ENCODE measurements at regions not wholly inside any gene's neighbourhood (a gene's known extent, or its start where the extent isn't known, plus 50 kb on each side); places are given as distances from the start of the nearest gene placed in this dataset.

- no peak overlapping the region for H3K4me2 ChIP-seq
- no peaks in the 10 kb centered on the region for H3K4me1 ChIP-seq (ENCODE audit: insufficient read depth)
- H3K27me3 ChIP-seq: no peaks in the 10 kb centered on the region
- DNase-seq (ENCODE audit: low spot score): no peak
- H4K20me1 ChIP-seq (ENCODE audit: insufficient read depth, poor library complexity, severe bottlenecking): no peaks in the 10 kb centered on the region
- H3K27ac ChIP-seq: no peak overlapping the region
- H3K79me2 ChIP-seq: no peaks in the 10 kb centered on the region
- H2AFZ ChIP-seq: no peak overlapping the region
- 70% methylated on average over 7 of the region's 7 CpGs for WGBS (ENCODE audit: low lambda C conversion rate, missing lambda C conversion rate)
- H3K9me3 ChIP-seq (ENCODE audit: low read depth): peaks cover 3% of the 10 kb centered on the region
- H3K9me2 ChIP-seq (replicated peaks; ENCODE audit: insufficient read depth): no peaks in the 10 kb centered on the region
- TF ChIP-seq EZH2 (IDR thresholded peaks at IDR 0.05; ENCODE audit: borderline replicate concordance): no peak
- TF ChIP-seq, protein P1, sequence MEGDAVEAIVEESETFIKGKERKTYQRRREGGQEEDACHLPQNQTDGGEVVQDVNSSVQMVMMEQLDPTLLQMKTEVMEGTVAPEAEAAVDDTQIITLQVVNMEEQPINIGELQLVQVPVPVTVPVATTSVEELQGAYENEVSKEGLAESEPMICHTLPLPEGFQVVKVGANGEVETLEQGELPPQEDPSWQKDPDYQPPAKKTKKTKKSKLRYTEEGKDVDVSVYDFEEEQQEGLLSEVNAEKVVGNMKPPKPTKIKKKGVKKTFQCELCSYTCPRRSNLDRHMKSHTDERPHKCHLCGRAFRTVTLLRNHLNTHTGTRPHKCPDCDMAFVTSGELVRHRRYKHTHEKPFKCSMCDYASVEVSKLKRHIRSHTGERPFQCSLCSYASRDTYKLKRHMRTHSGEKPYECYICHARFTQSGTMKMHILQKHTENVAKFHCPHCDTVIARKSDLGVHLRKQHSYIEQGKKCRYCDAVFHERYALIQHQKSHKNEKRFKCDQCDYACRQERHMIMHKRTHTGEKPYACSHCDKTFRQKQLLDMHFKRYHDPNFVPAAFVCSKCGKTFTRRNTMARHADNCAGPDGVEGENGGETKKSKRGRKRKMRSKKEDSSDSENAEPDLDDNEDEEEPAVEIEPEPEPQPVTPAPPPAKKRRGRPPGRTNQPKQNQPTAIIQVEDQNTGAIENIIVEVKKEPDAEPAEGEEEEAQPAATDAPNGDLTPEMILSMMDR (IDR thresholded peaks at IDR 0.05; ENCODE audit: poor library complexity): no peak
- TF ChIP-seq EZH2phosphoT487 (IDR thresholded peaks at IDR 0.05; ENCODE audit: low read depth, severe bottlenecking, unreplicated experiment): no peak
- H3K36me3 ChIP-seq (replicated peaks; ENCODE audit: insufficient read depth, low read depth): no peaks in the 10 kb centered on the region
- no peak overlapping the region for H3K4me3 ChIP-seq
Measured at GRCh38 chr2:3117650-3118216, 259.9 kb downstream of the EIPR1 start.

DNA sequence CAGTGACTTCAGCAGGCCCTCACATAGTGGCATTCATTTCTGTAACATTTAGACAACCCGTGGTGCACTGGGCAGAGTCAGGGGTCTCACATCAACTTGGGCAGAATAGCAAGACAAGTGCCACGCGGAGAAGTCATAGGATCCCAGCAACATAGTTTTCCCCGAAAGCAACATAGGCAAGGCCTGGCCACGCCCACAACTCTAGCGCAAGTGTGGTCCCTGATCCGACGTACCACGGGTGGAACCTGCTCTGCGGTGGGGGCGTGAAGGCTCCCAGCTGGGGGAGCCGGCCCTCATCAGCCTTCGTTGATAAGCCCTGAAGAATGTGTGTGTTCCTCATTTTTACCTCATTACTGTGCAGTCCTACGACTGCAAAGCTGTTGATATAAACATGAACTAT is 261.2 kb downstream of the EIPR1 start:
- Histone ChIP-seq H3K9me2 (replicated peaks; ENCODE audit: insufficient read depth) (no peaks in the 10 kb centered on the region), H3K36me3 (replicated peaks; ENCODE audit: insufficient read depth, low read depth) (no peaks in the 10 kb centered on the region), H3K27ac (no peak overlapping the region), H2AFZ (no peak overlapping the region), H3K4me1 (ENCODE audit: insufficient read depth) (no peaks in the 10 kb centered on the region), H3K9me3 (ENCODE audit: low read depth) (peaks cover 3% of the 10 kb centered on the region), H3K4me3 (no peak overlapping the region), H3K79me2 (no peaks in the 10 kb centered on the region), H3K27me3 (no peaks in the 10 kb centered on the region), H4K20me1 (ENCODE audit: insufficient read depth, poor library complexity, severe bottlenecking) (no peaks in the 10 kb centered on the region), H3K4me2 (no peak overlapping the region)
- TF ChIP-seq, protein P1 (IDR thresholded peaks at IDR 0.05; ENCODE audit: poor library complexity): no peak
- no peak for TF ChIP-seq EZH2phosphoT487 (IDR thresholded peaks at IDR 0.05; ENCODE audit: low read depth, severe bottlenecking, unreplicated experiment)
- no peak for TF ChIP-seq EZH2 (IDR thresholded peaks at IDR 0.05; ENCODE audit: borderline replicate concordance)
- DNase-seq (ENCODE audit: low spot score): no peak
- 89% methylated on average over 14 of the region's 14 CpGs for WGBS (ENCODE audit: low lambda C conversion rate, missing lambda C conversion rate)

GRCh38 chr2:3115301-3116042 is 262.1 kb downstream of the EIPR1 start:
- WGBS (ENCODE audit: low lambda C conversion rate, missing lambda C conversion rate): 87% methylated on average over 13 of the region's 13 CpGs
- Histone ChIP-seq H3K4me1 (ENCODE audit: insufficient read depth) (no peaks in the 10 kb centered on the region), H3K27me3 (no peaks in the 10 kb centered on the region), H4K20me1 (ENCODE audit: insufficient read depth, poor library complexity, severe bottlenecking) (no peaks in the 10 kb centered on the region), H3K9me2 (replicated peaks; ENCODE audit: insufficient read depth) (no peaks in the 10 kb centered on the region), H2AFZ (no peak overlapping the region), H3K36me3 (replicated peaks; ENCODE audit: insufficient read depth, low read depth) (no peaks in the 10 kb centered on the region), H3K9me3 (ENCODE audit: low read depth) (no peaks in the 10 kb centered on the region), H3K4me3 (no peak overlapping the region), H3K79me2 (no peaks in the 10 kb centered on the region), H3K4me2 (no peak overlapping the region), H3K27ac (no peak overlapping the region)
- no peak for DNase-seq (ENCODE audit: low spot score)
- TF ChIP-seq, protein P1 (IDR thresholded peaks at IDR 0.05; ENCODE audit: poor library complexity): no peak
- TF ChIP-seq EZH2phosphoT487 (IDR thresholded peaks at IDR 0.05; ENCODE audit: low read depth, severe bottlenecking, unreplicated experiment) (no peak), EZH2 (IDR thresholded peaks at IDR 0.05; ENCODE audit: borderline replicate concordance) (no peak)
